OCI-LY1 (cell line): ENCODE measurements at regions not wholly inside any gene's neighbourhood (a gene's known extent, or its start where the extent isn't known, plus 50 kb on each side); places are given as distances from the start of the nearest gene placed in this dataset.

Experiments
- H2AFZ ChIP-seq: fragments of 200-600 bp; sonication (generic), shearing (Covaris generic); 2 replicates; pipeline ENCODE4 v1.6.0; 2014; ENCODE audit warnings: antibody characterized with exemption, mild to moderate bottlenecking, low read length
- H3F3A ChIP-seq: fragments of 200-600 bp; sonication (generic), shearing (Covaris generic); 2 replicates; pipeline ENCODE4 v1.6.0; 2014; ENCODE audit warnings: mild to moderate bottlenecking, antibody characterized with exemption, low read length, moderate library complexity; ENCODE audit not compliant: insufficient read depth
- H3K27ac ChIP-seq: fragments of 200-600 bp; sonication (generic); 2 replicates; pipeline ENCODE4 v1.5.1; 2014; ENCODE audit warnings: low read length, mixed run types, mild to moderate bottlenecking, low read depth; ENCODE audit not compliant: poor library complexity, severe bottlenecking
- H3K27me3 ChIP-seq: fragments of 200-600 bp; sonication (generic); 2 replicates; pipeline ENCODE4 v1.6.0; 2014; ENCODE audit warnings: antibody characterized with exemption, mild to moderate bottlenecking, low read length, moderate library complexity; ENCODE audit not compliant: insufficient read depth
- H3K36me3 ChIP-seq: fragments of 200-600 bp; sonication (generic); 2 replicates; pipeline ENCODE4 v1.6.1; 2014; ENCODE audit warnings: mild to moderate bottlenecking, antibody characterized with exemption, low read length, moderate library complexity, mixed read lengths; ENCODE audit not compliant: insufficient read depth
- H3K4me1 ChIP-seq: fragments of 200-600 bp; sonication (generic); 2 replicates; pipeline ENCODE4 v1.5.1; 2014; ENCODE audit warnings: mild to moderate bottlenecking, low read length, moderate library complexity; ENCODE audit not compliant: insufficient read depth, severe bottlenecking
- H3K4me2 ChIP-seq: fragments of 200-600 bp; sonication (generic), shearing (Covaris generic); 2 replicates; pipeline ENCODE4 v1.6.1; 2014; ENCODE audit warnings: low read length
- H3K4me3 ChIP-seq: fragments of 200-600 bp; sonication (generic); 2 replicates; pipeline ENCODE4 v1.5.1; 2014; ENCODE audit warnings: low read length, low read depth, mild to moderate bottlenecking, mixed read lengths; ENCODE audit not compliant: poor library complexity, severe bottlenecking
- H3K79me2 ChIP-seq: fragments of 200-600 bp; shearing (Covaris generic); 2 replicates; pipeline ENCODE4 v1.6.1; 2016; ENCODE audit warnings: mixed run types, low read length, mixed read lengths; ENCODE audit not compliant: insufficient read depth
- H3K9ac ChIP-seq: fragments of 200-600 bp; sonication (generic), shearing (Covaris generic); 2 replicates; pipeline ENCODE4 v1.6.1; 2014; ENCODE audit warnings: mild to moderate bottlenecking, low read length, mixed read lengths
- H3K9me2 ChIP-seq: fragments of 200-600 bp; sonication (generic), shearing (Covaris generic); 2 replicates; pipeline ENCODE4 v1.6.1; 2014; ENCODE audit warnings: low read depth, mild to moderate bottlenecking, low read length, mixed read lengths
- H3K9me3 ChIP-seq: fragments of 200-600 bp; shearing (Covaris generic); 2 replicates; pipeline ENCODE4 v1.6.1; 2014; ENCODE audit warnings: low read length, mixed read lengths
- H4K20me1 ChIP-seq: fragments of 200-600 bp; sonication (generic), shearing (Covaris generic); 2 replicates; pipeline ENCODE4 v1.6.0; 2016; ENCODE audit warnings: mild to moderate bottlenecking, low read length; ENCODE audit not compliant: insufficient read depth
- CTCF ChIP-seq: fragments of 200-600 bp; sonication (generic), shearing (Covaris generic); IDR thresholded peaks from 2 replicates; pipeline ENCODE4 v1.5.1; 2017; ENCODE audit warnings: mild to moderate bottlenecking, antibody characterized with exemption, low read length, moderate library complexity, mixed read lengths
- EZH2 ChIP-seq: fragments of 200-600 bp; sonication (generic), shearing (Covaris generic); IDR thresholded peaks from 2 replicates; pipeline ENCODE4 v1.8.0; 2017; ENCODE audit warnings: borderline replicate concordance, mixed run types, mild to moderate bottlenecking, antibody characterized with exemption, low read length, moderate library complexity, mixed read lengths

- H3K36me3 ChIP-seq = no peaks in the 10 kb centered on the region
- H3K4me1 ChIP-seq = no peaks in the 10 kb centered on the region
- no peaks in the 10 kb centered on the region for H4K20me1 ChIP-seq
- H3K27ac ChIP-seq = no peak overlapping the region
- H2AFZ ChIP-seq = no peak overlapping the region
- H3F3A ChIP-seq = no peaks in the 10 kb centered on the region
- TF ChIP-seq EZH2 = no peak
- no peak for TF ChIP-seq CTCF
- H3K9me2 ChIP-seq = no peaks in the 10 kb centered on the region
- H3K4me3 ChIP-seq = no peak overlapping the region
- no peak overlapping the region for H3K4me2 ChIP-seq
- no peaks in the 10 kb centered on the region for H3K27me3 ChIP-seq
- H3K79me2 ChIP-seq = no peaks in the 10 kb centered on the region
- no peak overlapping the region for H3K9ac ChIP-seq
- H3K9me3 ChIP-seq = no peaks in the 10 kb centered on the region
Observed at GRCh38 chr2:23239374-23239773, 145.6 kb upstream of the KLHL29 start.

GRCh38 chr2:23241121-23241520 lies 143.9 kb upstream of the KLHL29 start:
- TF ChIP-seq EZH2 (no peak), CTCF (no peak)
- no peaks in the 10 kb centered on the region for H3K9me3 ChIP-seq

GRCh38 chr2:23241611-23242245 lies 143.3 kb upstream of the KLHL29 start:
- Histone ChIP-seq H3K36me3 (no peaks in the 10 kb centered on the region), H3K4me1 (no peaks in the 10 kb centered on the region), H2AFZ (no peak overlapping the region), H3K27ac (no peak overlapping the region), H3K9me2 (no peaks in the 10 kb centered on the region), H3K9ac (no peak overlapping the region), H3K4me2 (no peak overlapping the region), H3K4me3 (no peak overlapping the region), H3F3A (no peaks in the 10 kb centered on the region), H3K79me2 (no peaks in the 10 kb centered on the region), H4K20me1 (no peaks in the 10 kb centered on the region), H3K9me3 (no peaks in the 10 kb centered on the region), H3K27me3 (no peaks in the 10 kb centered on the region)
- TF ChIP-seq CTCF (no peak), EZH2 (no peak)

More at GRCh38 chr2:23241121-23241520, 143.9 kb upstream of the KLHL29 start:
- H3K79me2 ChIP-seq = no peaks in the 10 kb centered on the region
- no peaks in the 10 kb centered on the region for H3F3A ChIP-seq
- H3K9me2 ChIP-seq = no peaks in the 10 kb centered on the region
- no peaks in the 10 kb centered on the region for H4K20me1 ChIP-seq
- no peaks in the 10 kb centered on the region for H3K27me3 ChIP-seq
- H3K36me3 ChIP-seq = no peaks in the 10 kb centered on the region
- no peak overlapping the region for H3K4me3 ChIP-seq
- H3K4me2 ChIP-seq = no peak overlapping the region
- no peak overlapping the region for H2AFZ ChIP-seq
- no peak overlapping the region for H3K27ac ChIP-seq
- H3K9ac ChIP-seq = no peak overlapping the region
- H3K4me1 ChIP-seq = no peaks in the 10 kb centered on the region
